ENCODE measurements at regions not wholly inside any gene's neighbourhood (a gene's known extent, or its start where the extent isn't known, plus 50 kb on each side); places are given as distances from the start of the nearest gene placed in this dataset.

DNA sequence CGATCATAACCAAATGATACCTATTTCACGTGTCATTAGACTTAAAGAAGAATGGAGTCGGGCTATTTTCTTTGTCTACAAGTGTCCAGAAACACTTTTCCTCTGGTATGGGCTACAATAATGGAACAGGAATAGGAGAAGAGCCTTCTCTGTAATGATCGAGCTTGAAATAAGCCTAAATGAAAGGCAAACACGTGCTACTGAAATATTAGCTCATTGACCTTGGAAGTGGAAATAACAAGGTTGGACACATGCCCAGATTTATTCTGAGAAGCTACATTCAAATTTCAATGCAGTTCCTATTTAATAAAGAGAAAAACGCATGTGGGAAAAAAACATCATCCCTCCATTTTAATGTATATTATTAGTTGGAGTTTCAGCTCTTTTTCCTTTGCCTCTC, 254.7 kb upstream of the PTER start:
- no peak for TF ChIP-seq CTCF (IDR thresholded peaks at IDR 0.05)
- no peak for TF ChIP-seq POLR2A (IDR thresholded peaks at IDR 0.05)
- TF ChIP-seq EP300 (IDR thresholded peaks at IDR 0.05): no peak

Measured in ovary (tissue), 3 donors.